HG02970 (cell line): ENCODE measurements at regions not wholly inside any gene's neighbourhood (a gene's known extent, or its start where the extent isn't known, plus 50 kb on each side); places are given as distances from the start of the nearest gene placed in this dataset.
"Not testable (repeated sequence)": the region's sequence is repeated elsewhere in the genome, so short reads cannot be mapped to it uniquely, and the experiment has no call there.

ENCODE experiments used
- ATAC-seq: cut with Tn5 transposase; IDR thresholded peaks from one replicate; pipeline ENCODE4 v1.9.1; 2021; ENCODE audit warnings: mild to moderate bottlenecking, moderate library complexity, moderate number of reproducible peaks; ENCODE audit not compliant: unreplicated experiment, low FRiP score

DNA sequence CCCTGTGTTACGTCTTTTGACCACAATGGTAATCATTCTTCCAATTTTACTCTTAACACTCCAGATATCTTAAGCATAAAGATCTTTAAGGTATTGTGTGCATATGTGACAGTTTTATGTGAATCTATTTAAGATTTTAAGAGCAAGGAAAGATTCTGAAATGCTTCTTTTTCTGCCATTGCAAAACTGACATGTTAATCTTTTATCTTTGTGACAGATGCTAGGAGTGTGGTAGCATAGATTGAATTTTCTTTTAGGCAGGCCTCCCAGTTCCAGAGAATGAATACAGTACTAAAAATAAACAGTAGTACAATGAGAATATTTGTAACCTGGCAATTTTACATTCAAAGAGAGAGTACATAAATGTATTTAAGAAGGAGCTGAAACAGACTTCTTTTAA, 232.5 kb upstream of the ZSWIM2 start:
- ATAC-seq = no peak

DNA sequence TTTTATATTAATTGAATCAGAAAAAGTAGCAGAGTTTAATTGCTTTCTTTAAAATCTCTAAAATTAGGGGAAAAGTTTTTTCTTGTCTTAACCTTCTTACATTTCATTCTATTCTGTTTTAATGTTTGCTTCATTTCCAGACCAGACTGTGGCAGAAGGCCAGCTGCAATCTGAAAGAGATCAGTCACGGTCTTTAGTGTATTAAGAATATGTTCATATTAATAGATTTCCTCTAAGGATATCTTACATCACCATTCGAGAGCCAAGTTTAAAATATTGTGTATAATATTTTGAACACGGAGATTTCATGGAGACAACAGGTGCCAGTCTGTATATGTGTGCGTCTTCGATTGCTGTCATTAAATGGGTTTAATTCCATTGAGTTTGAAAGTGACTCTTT, 230.9 kb upstream of the ZSWIM2 start:
- ATAC-seq = no peak

DNA sequence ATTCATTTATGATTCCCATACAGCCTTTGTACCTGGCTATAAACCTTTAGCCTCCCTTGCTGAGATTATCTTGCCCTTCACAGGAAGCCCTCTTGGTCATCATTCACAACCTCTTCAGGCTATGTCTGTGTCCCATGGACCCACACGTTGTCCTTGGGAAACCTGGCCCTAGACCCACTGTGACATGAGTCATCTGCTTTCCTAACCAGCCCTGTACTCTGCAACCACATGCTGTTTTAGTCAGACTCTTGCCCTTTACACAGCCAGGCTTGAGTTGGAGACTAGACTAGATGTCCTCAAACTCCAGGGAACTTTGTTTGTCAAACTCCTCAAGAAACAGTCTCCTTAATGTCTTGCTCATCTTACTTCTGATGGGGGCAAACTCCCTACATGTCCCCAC, 229.3 kb upstream of the ZSWIM2 start:
- no peak for ATAC-seq

DNA sequence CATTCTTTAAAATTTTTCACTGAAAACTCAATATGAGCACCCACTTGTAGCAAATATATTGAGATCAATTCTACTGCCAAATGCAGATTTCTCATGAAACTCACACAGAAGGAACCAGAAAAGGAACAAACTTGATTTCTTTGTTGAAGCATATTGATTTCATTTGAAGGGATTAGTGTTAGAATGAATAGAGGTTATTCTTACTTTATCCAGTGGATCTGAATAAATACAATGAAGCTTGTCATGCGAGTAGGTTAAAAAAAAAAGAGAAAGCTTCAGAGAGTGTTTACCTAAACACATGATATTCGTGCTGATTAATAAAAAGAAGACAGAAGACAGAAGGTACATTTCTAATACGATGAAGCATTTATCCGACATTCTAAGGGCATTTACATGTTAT, 226.7 kb upstream of the ZSWIM2 start:
- no peak for ATAC-seq

DNA sequence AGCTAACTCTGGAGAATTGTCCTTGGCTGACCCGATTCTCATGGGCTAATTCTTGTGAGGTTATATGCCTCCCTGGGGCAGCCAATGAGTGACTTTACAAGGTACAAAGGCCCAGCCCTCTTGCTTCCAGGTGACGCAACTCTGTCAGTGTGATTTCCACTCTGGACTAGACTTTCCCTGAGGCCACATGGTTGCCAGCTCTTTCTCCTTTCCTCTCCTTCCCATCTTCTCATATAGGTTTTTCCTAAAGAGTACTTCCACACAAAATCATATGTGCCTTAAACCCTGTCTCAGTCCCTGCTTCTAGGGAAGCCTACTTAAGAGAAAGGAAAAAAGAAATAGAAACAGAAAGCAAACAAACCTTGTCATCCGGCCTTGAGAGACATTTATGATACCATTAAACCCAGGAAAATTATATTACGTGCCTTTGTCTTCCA, 226.2 kb upstream of the ZSWIM2 start:
- ATAC-seq = no peak

DNA sequence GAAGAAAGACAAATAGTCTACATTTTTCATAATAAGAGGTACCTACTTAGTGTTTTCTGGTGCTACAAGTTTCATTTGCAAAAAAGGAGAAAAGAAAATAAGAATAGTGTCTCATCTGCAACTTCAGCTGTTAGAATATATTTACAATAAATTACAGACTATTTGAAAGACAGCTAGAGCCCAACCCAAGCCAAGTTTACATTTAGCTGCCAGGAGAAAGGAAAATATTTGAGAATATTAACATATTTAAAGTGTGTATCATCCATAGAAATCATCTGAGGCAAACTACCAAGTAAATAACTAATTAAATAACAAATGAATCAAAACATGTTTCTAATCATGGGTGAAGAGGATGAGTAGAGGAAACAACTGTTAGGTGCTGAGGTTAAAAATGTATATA, 209.2 kb upstream of the ZSWIM2 start:
- ATAC-seq = no peak

DNA sequence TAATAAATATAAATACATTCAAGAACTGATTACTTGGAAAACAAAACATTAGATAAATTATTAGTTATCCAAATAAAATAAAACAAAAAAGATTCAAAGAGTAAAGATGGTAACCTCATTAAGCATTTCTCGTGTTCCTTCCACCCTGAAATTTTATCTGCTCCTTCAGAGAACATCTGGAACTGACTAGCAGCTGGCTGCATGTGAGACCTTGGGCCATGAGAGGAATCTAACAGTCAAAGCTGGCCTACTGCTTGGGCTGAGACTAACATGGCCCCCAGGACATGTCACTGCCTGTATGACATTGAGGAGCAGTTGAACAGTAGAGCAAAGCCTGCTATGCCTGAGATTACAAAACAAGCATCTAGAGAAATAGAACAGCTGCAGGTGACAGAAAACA, 208.5 kb upstream of the ZSWIM2 start:
- no peak for ATAC-seq

DNA sequence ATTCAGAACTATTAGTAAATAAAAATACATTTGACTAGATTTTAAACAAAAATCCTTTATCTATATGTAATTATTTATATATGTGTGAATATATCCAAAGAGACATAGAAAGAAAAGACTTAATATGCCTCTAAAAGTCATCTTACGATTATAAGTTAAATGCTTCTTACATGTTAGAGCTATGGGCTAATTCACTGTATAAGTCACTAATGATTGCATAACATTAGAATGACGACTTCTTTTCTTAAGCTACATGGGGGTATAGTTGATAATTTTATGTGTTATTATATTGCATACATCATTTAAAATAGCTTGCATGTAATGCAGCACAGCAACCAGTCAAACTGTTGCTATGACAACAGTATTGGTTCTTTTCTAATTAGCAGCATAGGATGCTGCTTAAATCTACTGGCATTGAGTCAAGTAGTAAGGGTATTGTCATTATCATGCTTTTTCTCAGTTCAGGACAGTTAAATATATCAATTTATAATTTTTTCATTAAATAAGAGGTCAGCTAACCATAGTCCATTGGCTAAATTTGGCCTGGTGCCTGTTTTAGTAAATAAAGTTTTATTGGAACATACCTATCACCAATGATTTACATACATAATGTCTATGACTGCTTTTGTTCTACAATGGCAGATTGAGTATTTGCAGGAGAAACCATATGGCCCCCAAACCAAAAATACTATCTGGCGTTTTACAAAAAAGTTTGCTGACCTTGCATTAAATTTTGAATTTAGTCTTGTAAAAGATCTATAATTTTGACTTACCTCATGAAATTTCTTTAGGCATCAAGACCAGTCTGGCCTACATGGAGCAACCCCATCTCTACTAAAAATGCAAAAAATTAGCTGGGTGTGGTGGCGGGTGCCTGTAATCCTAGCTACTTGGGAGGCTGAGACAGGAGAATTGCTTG, 207.7 kb upstream of the ZSWIM2 start:
- no peak for ATAC-seq

DNA sequence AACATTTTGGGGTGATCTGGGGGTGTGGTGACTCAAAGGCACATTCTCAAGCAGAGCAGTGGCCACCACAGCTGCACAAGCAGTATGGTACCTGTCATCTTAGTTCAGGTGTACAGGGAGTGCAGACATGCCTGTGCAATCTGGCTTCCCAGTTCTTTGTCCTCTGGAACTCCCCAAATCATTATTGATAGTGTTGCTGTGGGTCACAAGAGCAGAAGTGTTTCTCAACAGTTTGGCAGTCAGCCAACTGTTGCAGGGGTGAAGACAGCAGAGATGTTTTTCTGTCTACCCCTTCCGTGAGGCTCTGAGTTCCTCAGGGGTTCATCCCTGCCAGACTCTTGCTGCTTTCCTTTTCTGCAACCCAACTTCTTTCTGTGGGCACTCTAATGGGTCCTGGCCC, 206.5 kb upstream of the ZSWIM2 start:
- no peak for ATAC-seq

DNA sequence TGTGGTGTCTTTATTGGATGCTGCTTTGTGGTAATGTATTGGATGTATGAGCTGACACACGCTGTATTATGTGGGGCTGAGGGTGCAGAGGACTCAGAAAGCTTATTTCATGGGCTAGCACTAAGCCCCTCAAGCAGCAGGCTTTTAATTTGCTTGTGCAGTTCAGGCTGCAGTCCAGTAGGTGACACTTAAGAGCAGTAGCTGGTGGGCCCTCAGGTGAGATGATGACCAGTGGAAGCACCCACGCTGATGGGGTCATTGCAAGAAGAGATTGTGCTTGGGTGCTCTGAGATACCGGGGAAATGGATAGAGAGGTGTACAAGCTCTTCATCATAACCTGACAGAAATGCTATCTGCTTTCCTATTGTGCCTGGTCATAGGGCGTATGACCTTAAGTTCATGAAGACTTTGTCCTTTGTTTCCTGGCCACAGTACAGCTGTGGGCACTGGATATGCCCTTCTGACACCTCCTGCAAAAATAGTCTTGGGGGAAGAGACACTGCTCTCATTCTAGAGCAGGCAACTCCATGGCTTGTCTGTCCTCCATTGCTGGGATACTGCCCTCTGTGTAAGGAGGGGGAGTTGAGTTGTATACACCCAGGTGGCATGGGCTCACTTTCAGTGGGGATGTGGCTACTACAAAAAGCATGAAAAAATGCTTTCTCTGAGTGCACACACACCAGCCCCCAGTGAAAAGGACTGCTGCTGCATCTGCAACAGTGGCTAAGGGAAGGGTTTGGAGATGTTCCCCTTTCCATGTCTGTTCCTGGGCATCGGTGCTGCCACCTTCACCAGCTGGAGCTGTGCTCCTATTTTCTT, 205.7 kb upstream of the ZSWIM2 start:
- ATAC-seq = no peak

DNA sequence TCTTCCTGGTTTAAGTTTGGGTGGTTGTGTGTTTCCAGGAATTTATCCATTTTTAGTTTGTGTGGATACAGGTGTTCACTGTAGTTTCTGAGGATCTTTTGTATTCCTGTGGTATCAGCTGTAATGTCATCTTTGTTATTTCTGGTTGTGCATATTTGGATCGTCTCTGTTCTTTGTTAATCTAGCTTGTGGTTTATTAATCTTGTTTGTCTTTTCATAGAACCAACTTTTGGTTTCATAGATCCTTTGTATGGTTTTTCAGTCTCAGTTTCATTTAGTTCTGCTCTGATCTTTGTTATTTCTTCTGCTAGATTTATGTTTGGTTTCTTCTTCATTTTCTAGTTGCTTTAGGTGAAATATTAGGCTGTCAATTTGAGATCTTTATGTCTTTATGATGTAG, 202.4 kb upstream of the ZSWIM2 start:
- peak; percentile 92 for ATAC-seq

DNA sequence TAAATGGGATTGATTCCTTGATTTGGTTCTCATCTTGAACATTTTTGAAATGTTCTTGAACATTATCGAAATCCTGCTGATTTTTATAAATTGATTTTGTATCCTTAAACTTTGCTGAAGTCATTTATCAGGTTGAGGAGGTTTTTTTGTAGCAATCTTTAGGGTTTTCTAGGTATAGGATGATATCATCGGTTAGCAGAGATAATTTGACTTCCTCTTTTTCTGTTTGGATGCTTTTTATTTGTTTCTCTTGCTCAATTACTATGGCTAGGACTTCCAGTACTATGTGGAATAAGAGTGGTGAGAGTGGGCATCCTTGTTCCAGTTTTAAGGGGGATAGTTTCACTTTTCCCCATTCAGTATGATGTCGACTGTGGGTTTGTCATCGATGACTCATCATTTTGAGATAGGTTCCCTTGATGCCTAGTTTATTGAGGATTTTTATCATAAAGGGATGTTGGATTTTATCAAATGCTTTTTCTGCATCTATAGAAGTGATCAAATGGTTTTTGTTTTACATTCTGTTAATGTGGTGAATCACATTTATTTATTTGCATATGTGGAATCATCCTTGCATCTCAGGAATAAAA, 201.5 kb upstream of the ZSWIM2 start:
- ATAC-seq = no peak

DNA sequence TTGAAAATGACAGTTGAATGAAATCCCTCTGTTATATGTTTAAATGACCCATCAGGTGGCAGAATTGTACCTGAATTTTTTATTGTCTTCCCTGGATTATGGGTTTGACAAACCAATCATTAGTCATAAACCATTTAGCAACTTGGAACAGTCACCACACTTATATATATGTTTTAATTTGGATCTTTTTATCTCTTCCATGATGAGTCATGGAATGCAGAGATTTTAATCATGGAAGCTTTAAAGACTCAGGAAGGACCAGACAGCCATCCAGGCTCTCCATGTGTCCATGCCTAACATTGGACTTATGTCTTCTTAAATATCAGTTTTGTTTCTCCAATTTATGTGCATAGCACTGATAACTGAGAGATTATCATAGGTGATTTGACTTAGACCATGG, 188.3 kb upstream of the ZSWIM2 start:
- ATAC-seq = no peak

DNA sequence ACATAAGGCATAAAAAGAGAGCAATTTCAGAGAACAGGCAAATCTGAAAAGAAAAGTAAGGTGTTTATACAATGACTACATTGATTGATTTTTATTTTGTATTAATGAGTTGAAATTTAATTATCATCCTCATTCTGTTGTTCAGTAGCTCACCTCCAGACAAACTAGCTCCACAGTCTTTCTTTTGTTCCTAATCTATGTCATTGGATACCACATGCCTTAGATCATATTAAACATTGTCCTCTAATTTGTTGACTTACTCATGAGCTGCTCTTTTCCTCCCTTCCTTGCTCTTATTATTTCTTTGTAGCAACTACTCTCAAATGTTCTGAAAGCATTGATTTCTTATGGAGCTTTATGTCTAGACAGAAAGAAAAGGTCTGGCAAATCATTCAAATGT, 185.5 kb upstream of the ZSWIM2 start:
- no peak for ATAC-seq

DNA sequence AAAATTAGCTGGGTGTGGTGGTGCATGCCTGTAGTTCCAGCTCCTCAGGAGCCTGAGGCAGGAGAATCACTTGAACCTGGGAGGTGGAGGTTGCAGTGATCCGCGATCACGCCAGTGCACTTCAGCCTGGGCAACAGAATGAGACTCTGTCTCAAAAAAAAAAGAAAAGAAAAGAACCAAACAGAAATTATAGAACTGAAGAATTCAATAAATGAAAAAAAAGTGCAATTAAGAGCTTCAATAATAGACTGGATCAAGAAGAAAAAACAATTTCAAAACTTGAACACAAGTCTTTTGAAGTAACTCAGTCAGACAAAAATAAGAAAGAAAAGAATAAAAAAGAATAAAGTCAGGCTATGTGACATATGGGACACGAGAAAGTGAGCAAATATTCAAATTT, 175.8 kb upstream of the ZSWIM2 start:
- no peak for ATAC-seq

DNA sequence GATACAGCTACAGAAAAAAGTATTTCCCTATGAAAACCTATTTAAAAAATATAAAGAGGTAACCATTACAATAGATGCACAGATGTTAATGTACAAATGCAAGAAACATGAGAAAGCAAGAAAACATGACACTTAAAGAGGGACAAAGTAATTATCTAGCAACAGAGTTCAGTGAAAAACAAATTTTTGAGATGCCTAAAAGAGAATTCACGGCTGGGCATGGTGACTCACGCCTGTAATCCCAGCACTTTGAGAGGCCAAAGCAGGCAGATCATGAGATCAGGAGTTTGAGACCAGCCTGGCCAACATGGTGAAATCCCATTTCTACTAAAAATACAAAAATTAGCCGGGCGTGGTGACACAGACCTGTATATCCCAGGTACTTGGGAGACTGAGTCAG, 175.0 kb upstream of the ZSWIM2 start:
- ATAC-seq = not testable (repeated sequence)

DNA sequence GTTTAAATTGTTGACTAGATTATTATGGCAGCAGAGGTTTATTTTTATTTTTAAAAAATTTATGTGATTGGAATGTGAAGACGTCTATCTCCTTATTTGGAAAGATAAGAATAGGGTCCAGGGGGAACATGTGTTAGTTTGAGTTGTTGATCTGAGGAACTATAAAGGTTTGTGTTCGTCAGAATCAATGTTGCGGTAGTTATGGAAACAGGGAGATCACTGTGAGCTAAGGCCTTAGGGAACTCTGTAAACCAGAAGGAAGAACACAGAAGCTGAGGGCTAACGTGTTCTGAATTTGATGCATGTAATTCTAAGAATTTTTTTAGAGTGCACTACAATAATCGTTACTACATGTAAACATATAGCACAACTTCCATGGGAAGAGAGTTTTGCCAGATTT, 168.5 kb upstream of the ZSWIM2 start:
- no peak for ATAC-seq

DNA sequence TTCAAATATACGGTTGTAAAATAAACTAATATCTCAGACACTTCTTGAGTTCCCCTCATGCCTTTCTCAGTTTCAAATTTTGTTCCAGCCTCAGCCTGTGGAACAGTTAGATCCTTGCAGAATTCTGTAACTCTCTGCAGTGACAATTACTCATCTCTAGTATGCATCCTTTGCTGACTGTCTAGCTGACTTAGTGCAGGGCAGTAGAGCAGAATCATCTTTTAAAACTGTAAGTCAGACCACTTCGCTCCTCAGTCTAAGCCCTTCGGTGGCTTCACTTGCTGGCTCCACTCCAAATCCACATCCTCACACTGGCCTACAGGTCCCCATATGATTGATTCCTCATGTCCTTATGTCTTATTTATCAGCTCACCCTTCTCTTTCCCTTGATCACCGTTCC, 164.1 kb upstream of the ZSWIM2 start:
- no peak for ATAC-seq

DNA sequence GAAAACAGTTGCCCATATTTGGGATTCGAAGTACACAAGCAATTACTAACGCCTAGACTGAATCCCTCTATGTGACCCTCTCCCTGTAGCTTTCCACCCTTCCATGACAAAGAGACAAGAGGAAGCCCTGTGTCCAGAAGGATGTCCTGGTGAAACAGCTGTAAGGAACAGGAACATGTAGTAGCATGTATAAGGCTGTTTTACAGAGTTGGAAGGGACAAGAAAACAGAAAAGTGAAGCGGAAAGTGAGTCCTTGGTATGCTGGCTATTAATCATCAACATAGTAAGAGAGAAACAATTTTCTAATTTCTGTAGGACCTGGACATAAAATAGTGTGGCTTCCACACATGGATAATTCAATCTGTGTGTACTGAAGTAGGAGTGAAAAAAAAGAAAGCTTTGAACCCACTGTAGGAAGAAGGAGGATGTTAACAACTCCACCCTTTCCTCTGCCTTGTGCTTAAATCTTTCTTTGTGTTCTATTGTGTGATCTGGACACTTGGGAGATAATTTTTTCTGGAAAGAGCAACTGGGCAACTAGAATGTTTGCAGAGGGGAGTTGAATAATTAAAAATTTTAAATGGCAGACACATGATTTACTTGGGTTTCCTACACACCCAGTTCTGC, 162.3 kb upstream of the ZSWIM2 start:
- no peak for ATAC-seq

DNA sequence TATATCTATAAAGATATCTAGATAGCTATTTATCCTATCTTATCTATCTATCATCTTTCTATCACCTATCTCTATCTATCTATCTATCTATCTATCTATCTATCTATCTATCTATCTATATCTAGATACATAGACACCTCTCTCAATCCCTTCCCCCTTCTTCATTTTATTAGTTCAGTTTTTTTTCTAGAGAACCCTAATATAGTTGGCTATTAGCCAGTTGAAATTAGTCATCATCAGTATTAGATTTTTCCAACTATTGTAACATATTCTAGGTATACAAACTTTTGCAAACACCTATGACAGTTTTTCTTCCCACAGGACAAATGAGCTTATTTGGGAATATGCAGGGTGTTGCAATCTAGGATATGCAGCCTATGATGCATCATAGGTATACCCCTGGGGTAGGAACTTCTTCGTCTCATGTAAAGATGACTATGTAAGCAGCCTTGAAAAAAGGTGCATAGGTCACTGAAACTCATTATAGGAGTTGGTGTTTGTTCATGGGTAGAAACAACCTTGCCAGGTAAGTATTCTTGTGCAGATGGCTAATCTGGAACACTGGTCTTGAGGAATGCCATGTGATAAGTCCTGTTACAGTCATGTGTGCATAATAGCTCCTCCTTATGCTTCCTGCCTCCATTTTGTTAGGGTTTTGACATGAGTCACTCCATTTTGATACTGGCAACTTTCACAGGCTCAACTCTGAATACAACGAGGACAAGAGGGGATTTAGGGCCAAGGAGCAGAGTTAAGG, 160.7 kb upstream of the ZSWIM2 start:
- no peak for ATAC-seq
